SK-N-SH (cell line): ENCODE measurements at regions not wholly inside any gene's neighbourhood (a gene's known extent, or its start where the extent isn't known, plus 50 kb on each side); places are given as distances from the start of the nearest gene placed in this dataset.

Source experiments
- CTCF ChIA-PET: fragments of 300-600, 350-600 bp; formaldehyde crosslinking; extraction: SDS; loops from one replicate; lab custom pipeline; 2021; lab: Yijun Ruan, JAX
- POLR2A ChIA-PET: fragments of 350-600 bp; sonication (Branson Sonifier 250); formaldehyde crosslinking; extraction: SDS; loops from one replicate; lab custom pipeline; 2020; ENCODE audit warnings: antibody characterized with exemption, inconsistent platforms; lab: Yijun Ruan, JAX
- DNase-seq: peaks from one replicate; pipeline ENCODE4 v3.0.0; 2012
- H2AFZ ChIP-seq: fragments of 200-600 bp; sonication (generic); 2 replicates; pipeline ENCODE4 v1.8.1; 2016; ENCODE audit warnings: antibody characterized with exemption, mild to moderate bottlenecking, low read depth
- H3F3A ChIP-seq: fragments of 200-600 bp; sonication (generic); replicated peaks from 2 replicates; pipeline ENCODE3; 2016; ENCODE audit warnings: antibody characterized with exemption, mild to moderate bottlenecking; ENCODE audit not compliant: insufficient read depth
- H3K27ac ChIP-seq, 2 experiments: fragments of 200-500 bp in 1 of 2; fragments of 200-600 bp in 1 of 2; sonication (Bioruptor generic) in 1 of 2; sonication (generic), shearing (Covaris generic) in 1 of 2; 2 replicates each; pipeline versions ENCODE4 v1.5.1 to v1.6.1; 2014 to 2016; ENCODE audit warnings: low read depth in 2 of 2, inconsistent platforms in 1 of 2, low read length in 1 of 2, mild to moderate bottlenecking in 1 of 2, mixed read lengths in 1 of 2
- H3K27me3 ChIP-seq: fragments of 200-600 bp; sonication (generic), shearing (Covaris generic); 2 replicates; pipeline ENCODE4 v1.6.1; 2016; ENCODE audit warnings: mixed run types; ENCODE audit not compliant: insufficient read depth
- H3K36me3 ChIP-seq, 2 experiments: fragments of 200-500 bp in 1 of 2; fragments of 200-600 bp in 1 of 2; sonication (Bioruptor generic) in 1 of 2; sonication (generic) in 1 of 2; replicated peaks in 1 of 2; 2 replicates each; pipeline versions ENCODE3 to v1.5.1; 2014 to 2016; ENCODE audit warnings: low read length in 1 of 2, mild to moderate bottlenecking in 1 of 2; ENCODE audit not compliant: insufficient read depth in 2 of 2, control insufficient read depth in 1 of 2
- H3K4me1 ChIP-seq, 2 experiments: fragments of 200-500 bp in 1 of 2; fragments of 200-600 bp in 1 of 2; sonication (Bioruptor generic) in 1 of 2; sonication (generic), shearing (Covaris generic) in 1 of 2; 2 replicates each; pipeline versions ENCODE4 v1.5.1 to v1.6.1; 2014 to 2016; ENCODE audit warnings: low read depth in 1 of 2, low read length in 1 of 2, mixed run types in 1 of 2; ENCODE audit not compliant: insufficient read depth in 2 of 2, control insufficient read depth in 1 of 2
- H3K4me2 ChIP-seq: fragments of 200-600 bp; sonication (generic), shearing (Covaris generic); 2 replicates; pipeline ENCODE4 v1.6.1; 2017; ENCODE audit warnings: mixed run types
- H3K4me3 ChIP-seq, 2 experiments: fragments of 200-500 bp in 1 of 2; fragments of 200-600 bp in 1 of 2; sonication (Bioruptor generic) in 1 of 2; sonication (generic), shearing (Covaris generic) in 1 of 2; 2 replicates each; pipeline versions ENCODE4 v1.5.1 to v1.8.1; 2014 to 2016; ENCODE audit warnings: low read depth in 2 of 2, inconsistent platforms in 1 of 2, low read length in 1 of 2, mild to moderate bottlenecking in 1 of 2, mixed read lengths in 1 of 2, moderate library complexity in 1 of 2
- H3K79me2 ChIP-seq: fragments of 200-600 bp; sonication (generic); 2 replicates; pipeline ENCODE4 v1.8.1; 2017; ENCODE audit warnings: mild to moderate bottlenecking; ENCODE audit not compliant: insufficient read depth
- H3K9ac ChIP-seq: fragments of 200-600 bp; sonication (generic); 2 replicates; pipeline ENCODE4 v1.6.1; 2017; ENCODE audit warnings: mixed run types
- H3K9me2 ChIP-seq: fragments of 200-600 bp; sonication (generic); 2 replicates; pipeline ENCODE4 v1.6.1; 2017; ENCODE audit warnings: mixed run types
- H3K9me3 ChIP-seq: fragments of 200-600 bp; sonication (generic); 2 replicates; pipeline ENCODE4 v1.6.1; 2017; ENCODE audit warnings: mixed run types, mild to moderate bottlenecking, moderate library complexity
- H4K20me1 ChIP-seq: fragments of 200-600 bp; sonication (generic); 2 replicates; pipeline ENCODE4 v1.6.1; 2017; ENCODE audit warnings: mild to moderate bottlenecking, mixed run types; ENCODE audit not compliant: insufficient read depth
- CHD2 ChIP-seq: fragments of 150-350 bp; IDR thresholded peaks from 2 replicates; pipeline ENCODE4 v1.6.1; 2018; ENCODE audit warnings: low read length; ENCODE audit not compliant: partially characterized antibody
- ELF1 ChIP-seq: IDR thresholded peaks from 2 replicates; pipeline ENCODE4 v1.4.0; 2012
- EP300 ChIP-seq, 2 experiments: IDR thresholded peaks; 2 replicates each; pipeline versions ENCODE4 v1.4.0 to v1.6.1; 2012; ENCODE audit warnings: borderline replicate concordance in 1 of 2, low read depth in 1 of 2, low read length in 1 of 2
- EZH2phosphoT487 ChIP-seq: fragments of 200-600 bp; sonication (generic); IDR thresholded peaks from 2 replicates; pipeline ENCODE4 v1.6.1; 2017; ENCODE audit warnings: low read depth, mixed run types, mild to moderate bottlenecking, antibody characterized with exemption, moderate library complexity, borderline replicate concordance
- FOXJ3 ChIP-seq: sonication (generic); formaldehyde crosslinking; IDR thresholded peaks from 2 replicates; pipeline ENCODE4 v1.5.1; 2020; ENCODE audit warnings: mild to moderate bottlenecking, missing genetic modification reagents
- GABPA ChIP-seq: IDR thresholded peaks from 2 replicates; pipeline ENCODE4 v1.4.0; 2012; ENCODE audit warnings: low read depth, mild to moderate bottlenecking
- IRF3 ChIP-seq: fragments of 150-350 bp; IDR thresholded peaks from 2 replicates; pipeline ENCODE4 v1.6.1; 2016; ENCODE audit warnings: mild to moderate bottlenecking, low read depth, low read length
- MXI1 ChIP-seq: IDR thresholded peaks from 2 replicates; pipeline ENCODE4 v1.6.1; 2012; ENCODE audit warnings: mild to moderate bottlenecking, low read depth, low read length, improper control_type of control experiment
- NRF1 ChIP-seq: IDR thresholded peaks from 2 replicates; pipeline ENCODE4 v1.6.1; 2012; ENCODE audit warnings: low read depth, mild to moderate bottlenecking, low read length
- RAD21 ChIP-seq: IDR thresholded peaks from 2 replicates; pipeline ENCODE4 v1.6.1; 2012; ENCODE audit warnings: mild to moderate bottlenecking, low read length
- REST ChIP-seq: IDR thresholded peaks from 2 replicates; pipeline ENCODE4 v1.6.1; 2012; ENCODE audit warnings: mild to moderate bottlenecking, low read depth, low read length, moderate library complexity
- RFX5 ChIP-seq: IDR thresholded peaks from 2 replicates; pipeline ENCODE4 v1.6.1; 2012; ENCODE audit warnings: mild to moderate bottlenecking, improper control_type of control experiment, low read length
- USF2 ChIP-seq: fragments of 150-350 bp; IDR thresholded peaks from 2 replicates; pipeline ENCODE4 v1.6.1; 2017; ENCODE audit warnings: antibody characterized with exemption, low read length, low read depth, borderline replicate concordance
- WGBS: methylation state at CpG from one replicate; pipeline ENCODE4 v1.1.6; 2017; ENCODE audit warnings: low lambda C conversion rate; 5-methylcytosine and 5-hydroxymethylcytosine counted together

GRCh38 chr2:18903750-18904149 lies 314.4 kb upstream of the NT5C1B start:
- Histone ChIP-seq H3K9me2 (no peaks in the 10 kb centered on the region), H3K4me2 (no peak overlapping the region), H3F3A (peaks cover 3% of the 10 kb centered on the region), H3K27me3 (no peaks in the 10 kb centered on the region), H3K27ac (no peak overlapping the region), H3K9ac (no peak overlapping the region), H3K36me3 (peaks cover 0 to 2% of the 10 kb centered on the region in 2 experiments), H4K20me1 (no peaks in the 10 kb centered on the region), H3K9me3 (no peaks in the 10 kb centered on the region), H3K4me3 (no peak overlapping the region), H3K4me1 (peaks cover 0 to 11% of the 10 kb centered on the region in 2 experiments; a peak in 1 of 4 replicates), H3K79me2 (no peaks in the 10 kb centered on the region), H2AFZ (no peak overlapping the region)
- CTCF ChIA-PET, result interaction anchor here (0.8 to 1.0 kb wide), 2 partner anchors 13 to 15 kb away, joined by 3 read pairs; no protein-coding TSS in a partner anchor
- WGBS, result 64% methylated on average over 3 of the region's 3 CpGs
- no peak for TF ChIP-seq ELF1
- no peak for TF ChIP-seq GABPA
- no peak for TF ChIP-seq REST
- no peak for TF ChIP-seq USF2
- no peak for TF ChIP-seq IRF3
- TF ChIP-seq CHD2, result no peak
- no peak for TF ChIP-seq RAD21
- no peak for TF ChIP-seq EZH2phosphoT487
- TF ChIP-seq MXI1, result no peak
- TF ChIP-seq EP300 (IDR thresholded peaks at IDR 0.05; ENCODE audit: borderline replicate concordance in 1 of 2, low read depth in 1 of 2, low read length in 1 of 2), result no peak
- no peak for TF ChIP-seq NRF1
- TF ChIP-seq FOXJ3, result no peak
- no peak for TF ChIP-seq RFX5
- DNase-seq, result no peak
- POLR2A ChIA-PET, result no interaction called here
